ENCODE measurements at regions not wholly inside any gene's neighbourhood (a gene's known extent, or its start where the extent isn't known, plus 50 kb on each side); places are given as distances from the start of the nearest gene placed in this dataset.
A peak's percentile ranks its signal among the peaks of the same experiment; 100 is the strongest.
"Not testable (repeated sequence)": the region's sequence is repeated elsewhere in the genome, so short reads cannot be mapped to it uniquely, and the experiment has no call there.

DNA sequence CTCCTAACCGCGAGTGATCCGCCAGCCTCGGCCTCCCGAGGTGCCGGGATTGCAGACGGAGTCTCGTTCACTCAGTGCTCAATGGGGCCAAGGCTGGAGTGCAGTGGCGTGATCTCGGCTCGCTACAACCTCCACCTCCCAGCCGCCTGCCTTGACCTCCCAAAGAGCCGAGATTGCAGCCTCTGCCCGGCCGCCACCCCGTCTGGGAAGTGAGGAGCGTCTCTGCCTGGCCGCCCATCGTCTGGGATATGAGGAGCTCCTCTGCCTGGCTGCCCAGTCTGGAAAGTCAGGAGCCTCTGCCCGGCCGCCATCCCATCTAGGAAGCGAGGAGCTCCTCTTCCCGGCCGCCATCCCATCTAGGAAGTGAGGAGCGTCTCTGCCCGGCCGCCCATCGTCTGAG lies 58.8 kb upstream of the ANKRD30BL start:
- not testable (repeated sequence) for DNase-seq

DNA sequence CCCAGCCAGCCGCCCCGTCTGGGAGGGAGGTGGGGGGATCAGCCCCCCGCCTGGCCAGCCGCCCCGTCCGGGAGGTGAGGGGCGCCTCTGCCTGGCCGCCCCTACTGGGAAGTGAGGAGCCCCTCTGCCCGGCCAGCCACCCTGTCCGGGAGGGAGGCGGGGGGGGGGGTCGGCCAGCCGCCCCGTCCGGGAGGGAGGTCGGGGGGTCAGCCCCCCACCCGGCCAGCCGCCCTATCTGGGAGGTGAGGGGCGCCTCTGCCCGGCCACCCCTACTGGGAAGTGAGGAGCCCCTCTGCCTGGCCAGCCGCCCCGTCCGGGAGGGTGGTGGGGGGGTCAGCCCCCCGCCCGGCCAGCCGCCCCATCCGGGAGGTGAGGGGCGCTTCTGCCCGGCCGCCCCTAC lies 60.1 kb upstream of the ANKRD30BL start:
- DNase-seq = not testable (repeated sequence)

DNA sequence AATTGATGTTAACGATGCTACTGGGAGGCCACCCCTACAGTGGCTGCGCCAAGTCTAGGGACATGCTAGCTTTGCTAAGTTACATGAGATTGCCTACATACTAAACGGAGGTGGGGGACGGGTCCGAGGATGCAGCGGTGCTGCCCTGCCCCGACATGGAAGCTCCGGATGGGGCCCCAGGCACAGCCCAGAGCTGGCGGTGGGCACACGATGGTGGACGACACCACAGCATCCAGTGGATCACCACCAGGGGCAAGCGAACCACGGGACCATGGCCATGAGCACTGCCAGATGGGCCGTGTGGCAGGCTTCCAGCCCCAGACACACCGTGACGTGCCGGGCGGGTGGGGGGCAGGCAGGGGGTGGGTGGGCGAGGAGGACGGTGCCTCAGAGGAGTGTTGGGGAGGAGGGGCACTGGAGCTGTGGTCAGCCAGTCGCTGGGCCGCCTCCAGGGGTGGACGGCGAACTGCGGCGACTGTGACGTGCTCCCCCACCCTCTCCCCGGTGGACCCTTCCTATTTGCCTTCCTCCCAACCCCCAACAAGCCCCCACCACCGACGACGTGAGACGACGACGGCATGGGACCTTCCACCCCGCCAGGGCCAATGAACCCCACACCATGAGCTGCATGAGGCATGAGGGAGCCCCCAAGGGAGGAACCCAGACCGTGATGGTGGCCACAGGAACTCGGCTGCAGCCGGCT lies 90.6 kb upstream of the ANKRD30BL start:
- no peak for DNase-seq

GRCh38 chr2:132252894-132253264 lies 91.1 kb upstream of the ANKRD30BL start:
- no peak for DNase-seq

GRCh38 chr2:132253496-132254305 lies 91.9 kb upstream of the ANKRD30BL start:
- DNase-seq = no peak

DNA sequence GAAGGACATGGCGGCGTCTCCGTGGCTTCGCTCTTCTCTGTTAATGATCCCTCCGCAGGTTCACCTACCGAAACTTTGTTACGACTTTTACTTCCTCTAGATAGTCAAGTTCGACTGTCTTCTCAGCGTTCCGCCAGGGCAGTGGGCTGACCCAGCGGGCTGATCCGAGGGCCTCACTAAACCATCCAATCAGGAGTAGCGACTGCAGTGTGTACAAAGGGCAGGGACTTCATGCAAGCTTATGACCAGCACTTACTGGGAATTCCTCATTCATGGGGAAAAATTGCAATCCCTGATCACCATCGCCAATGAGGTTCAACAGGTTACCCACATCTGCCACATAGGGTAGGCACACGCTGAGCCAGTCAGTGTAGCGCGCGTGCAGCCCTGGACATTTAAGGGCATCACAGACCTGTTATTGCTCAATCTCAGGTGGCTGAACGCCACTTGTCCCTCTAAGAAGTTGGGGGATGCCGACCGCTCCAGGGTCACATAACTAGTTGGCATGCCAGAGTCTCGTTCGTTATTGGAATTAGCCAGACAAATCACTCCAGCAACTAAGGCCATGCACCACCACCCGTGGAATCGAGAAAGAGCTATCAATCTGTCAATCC lies 92.7 kb upstream of the ANKRD30BL start:
- DNase-seq = not testable (repeated sequence)

- DNase-seq = no peak
These were observed 94.0 kb upstream of the ANKRD30BL start for GRCh38 chr2:132255714-132256113.

DNA sequence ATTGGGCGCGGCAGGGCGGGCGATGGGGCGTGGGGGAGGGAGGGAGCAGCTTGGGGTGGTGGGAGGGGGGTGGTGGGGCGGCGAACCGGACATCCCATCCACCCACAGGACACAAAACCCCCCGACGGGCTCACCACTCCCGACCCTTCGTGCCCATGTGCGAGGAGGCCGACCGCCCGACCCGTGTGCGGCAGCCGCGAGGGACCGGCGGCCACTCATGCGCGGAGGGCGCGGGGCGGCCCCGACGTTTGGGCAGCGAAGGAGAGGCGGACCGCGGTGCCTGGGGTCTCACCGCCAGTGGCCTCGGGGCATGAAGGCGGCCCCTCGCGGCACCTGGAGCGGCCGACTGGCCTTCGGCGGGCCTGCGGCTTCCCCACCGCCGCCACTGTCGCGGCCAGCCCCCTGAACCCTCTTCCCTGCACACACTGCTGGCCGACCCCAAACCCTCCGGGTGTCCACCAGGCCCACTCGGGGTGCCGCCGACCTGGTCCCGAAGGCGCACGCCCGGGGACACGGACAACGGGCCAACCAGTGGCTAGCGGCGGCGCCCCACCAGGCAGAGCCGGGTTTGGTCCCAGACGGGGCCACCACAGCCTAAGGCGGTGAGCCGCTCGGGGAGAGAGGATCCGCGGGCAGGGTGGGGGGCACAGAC lies 94.6 kb upstream of the ANKRD30BL start:
- no peak for DNase-seq

GRCh38 chr2:132256903-132257300 lies 95.2 kb upstream of the ANKRD30BL start:
- not testable (repeated sequence) for DNase-seq

DNA sequence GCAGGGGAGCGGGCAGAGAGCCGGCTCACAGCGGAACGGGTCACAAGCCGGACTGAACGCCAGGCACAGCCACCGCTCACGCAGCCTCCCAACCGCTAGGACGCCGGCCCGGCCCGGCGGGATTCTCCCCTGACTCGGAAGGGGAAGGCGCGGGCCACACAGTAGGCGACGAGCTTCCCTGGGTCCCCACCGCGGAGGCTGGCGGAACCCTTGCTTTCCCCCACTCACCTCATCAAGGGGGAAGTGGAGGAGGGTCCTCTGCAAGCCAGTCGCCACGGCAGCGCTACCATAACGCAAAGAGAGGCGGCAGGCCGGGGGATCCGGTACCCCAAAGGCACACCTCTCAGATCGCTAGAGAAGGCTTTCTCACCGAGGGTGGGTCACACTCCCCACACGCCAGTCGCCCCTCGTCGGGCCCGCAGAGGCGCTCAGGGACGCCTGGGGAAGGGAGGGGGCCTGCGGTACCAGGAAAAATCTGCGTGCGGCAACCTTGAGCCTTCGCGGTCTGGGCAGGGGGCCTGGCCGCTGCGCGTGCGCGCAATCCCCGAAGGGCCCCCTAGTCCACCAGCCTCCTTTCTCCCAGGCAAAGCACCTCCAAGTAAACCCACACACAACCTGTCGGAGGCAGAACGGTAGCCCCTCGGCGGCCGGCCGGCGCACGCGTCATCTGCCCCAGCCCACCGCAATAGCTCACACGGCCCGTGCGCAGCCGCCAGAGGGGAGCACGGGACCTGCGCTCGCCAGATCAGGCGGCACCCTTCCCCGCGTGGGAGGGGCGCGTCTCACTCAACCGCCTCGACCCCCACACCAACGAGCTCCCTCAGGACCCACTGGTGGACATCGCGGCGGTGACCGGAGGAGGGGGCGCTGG lies 95.8 kb upstream of the ANKRD30BL start:
- DNase-seq = not testable (repeated sequence)

GRCh38 chr2:132259276-132259675 lies 97.5 kb upstream of the ANKRD30BL start:
- DNase-seq = not testable (repeated sequence)

DNA sequence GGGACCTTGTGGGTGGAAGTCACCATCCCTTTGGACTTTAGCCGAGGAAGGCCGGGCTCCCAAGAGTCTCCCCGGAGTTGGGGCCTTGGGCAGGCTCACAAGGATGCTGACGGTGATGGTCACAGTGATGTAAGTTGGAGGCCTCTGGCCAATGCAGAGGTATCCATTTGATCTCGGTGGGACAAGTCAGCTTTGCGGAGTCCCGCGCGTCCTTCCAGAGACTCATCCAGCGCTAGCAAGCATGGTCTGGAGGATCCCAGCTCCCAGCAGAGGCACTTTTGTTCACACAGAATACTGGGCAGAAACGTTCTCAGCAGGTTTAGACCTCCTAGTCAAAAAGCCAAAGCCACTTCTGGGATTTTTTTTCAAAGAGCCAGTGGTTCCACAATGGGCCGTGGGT lies 103.8 kb upstream of the ANKRD30BL start:
- DNase-seq = not testable (repeated sequence)

- no peak for DNase-seq
These were observed 105.3 kb upstream of the ANKRD30BL start for GRCh38 chr2:132267105-132267497.

DNA sequence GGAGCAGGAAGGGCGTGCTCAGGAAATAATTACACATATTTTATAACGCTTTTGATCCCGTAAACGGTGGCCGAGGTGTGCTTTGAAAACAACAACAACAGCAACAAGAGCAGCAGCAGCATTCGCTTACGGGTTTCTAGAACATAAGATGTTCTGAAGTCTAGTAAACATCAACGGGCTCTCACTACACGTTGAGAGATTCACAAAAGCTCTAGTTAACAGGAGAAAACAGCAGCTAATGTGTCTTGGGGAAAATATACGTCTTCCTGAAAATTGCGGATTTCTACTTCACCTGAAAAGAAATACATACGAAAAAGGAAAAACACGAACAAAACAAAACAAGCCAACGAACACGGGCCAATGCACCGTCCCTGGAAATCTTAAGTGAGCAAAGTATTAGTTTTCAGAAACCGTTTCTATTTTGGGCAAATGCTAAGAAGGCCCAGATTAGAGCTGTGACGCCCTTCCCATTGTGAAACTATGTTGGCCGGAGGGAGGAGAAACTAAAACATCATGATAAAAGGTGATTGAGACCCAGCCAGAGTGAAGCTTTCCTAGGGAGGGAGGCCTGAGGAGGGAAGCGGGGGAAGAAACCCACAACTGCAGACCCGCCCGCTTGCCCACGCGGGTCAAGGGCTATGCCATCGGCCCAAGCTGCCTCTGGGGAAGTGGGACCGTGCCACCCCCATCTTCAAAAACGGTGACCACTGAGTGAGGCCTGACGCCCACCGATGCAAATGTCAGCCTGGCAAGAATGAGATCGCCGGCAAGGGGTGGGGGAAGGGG lies 105.9 kb upstream of the ANKRD30BL start:
- DNase-seq = peak; percentile 20

DNA sequence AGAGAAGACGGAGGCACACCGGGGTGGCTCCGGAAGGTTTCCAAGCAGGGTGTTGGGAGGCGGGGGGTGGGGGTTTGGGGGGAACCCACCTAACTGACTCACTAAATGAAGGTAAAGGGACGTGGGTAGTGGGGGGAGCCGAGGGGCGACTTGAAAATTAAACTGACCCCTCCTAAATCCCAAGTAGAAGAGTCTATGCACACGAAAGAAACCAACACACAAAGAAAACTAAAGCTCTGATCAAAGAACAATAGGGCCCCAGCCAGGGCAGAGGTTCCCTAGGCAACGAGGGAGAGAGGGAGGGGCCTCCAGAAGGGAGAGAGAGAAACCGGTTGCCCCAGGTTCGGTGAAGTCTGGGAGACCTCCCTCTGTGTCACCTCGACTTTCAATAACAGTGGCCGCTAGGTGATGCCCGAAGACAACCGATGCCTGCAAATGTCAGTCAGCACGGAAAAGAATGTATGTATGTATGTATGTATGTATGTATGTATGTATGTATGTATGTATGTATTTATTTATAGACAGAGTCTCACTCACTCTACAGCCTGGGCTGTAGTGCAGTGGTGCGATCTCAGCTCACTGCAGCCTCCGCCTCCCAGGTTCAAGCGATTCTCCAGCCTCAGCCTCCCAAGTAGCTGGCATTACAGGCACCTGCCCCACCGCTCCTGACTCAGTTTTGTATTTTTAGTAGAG lies 106.7 kb upstream of the ANKRD30BL start:
- DNase-seq = peak; percentile 63

DNA sequence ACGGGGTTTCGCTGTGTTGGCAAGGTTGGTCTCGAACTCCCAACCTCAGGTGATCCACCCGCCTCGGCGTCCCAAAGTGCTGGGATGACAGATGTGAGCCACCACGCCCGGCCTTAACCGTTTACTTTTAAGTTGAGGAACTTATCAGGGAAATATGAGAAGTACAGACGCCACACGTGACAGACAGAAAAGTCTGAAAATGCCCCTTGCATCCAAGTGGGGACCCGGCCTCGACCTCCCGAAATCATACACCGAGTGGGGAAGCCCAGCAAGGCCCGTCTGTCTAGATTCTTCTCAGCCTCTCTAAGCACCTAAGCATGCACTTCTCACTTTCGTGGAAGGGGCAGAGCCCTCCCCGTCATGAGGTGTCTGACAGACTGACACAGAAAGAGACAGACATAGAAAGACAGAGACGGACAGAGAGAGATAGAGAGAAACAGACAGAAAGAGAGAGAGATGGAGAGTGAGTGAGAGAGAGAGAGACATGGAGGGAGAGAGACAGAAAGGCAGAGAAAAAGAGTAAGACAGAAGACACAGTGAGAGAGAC lies 107.3 kb upstream of the ANKRD30BL start:
- no peak for DNase-seq

DNA sequence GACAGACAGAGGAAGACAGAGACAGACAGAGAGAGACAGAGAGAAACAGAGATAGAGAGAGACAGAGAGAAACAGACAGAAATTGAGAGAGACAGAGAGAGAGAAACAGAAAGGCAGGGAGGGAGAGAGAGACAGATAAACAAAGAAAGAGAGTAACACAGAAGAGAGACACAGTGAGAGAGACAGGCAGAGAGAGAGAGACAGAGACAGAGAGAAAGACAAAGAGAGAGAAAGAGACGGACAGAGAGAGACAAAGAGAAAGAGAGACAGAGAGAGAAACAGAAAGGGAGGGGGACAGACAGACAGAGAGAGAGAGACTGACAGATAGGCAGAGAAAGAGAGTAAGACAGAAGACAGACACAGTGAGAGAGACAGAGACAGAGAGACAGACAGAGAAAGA lies 108.5 kb upstream of the ANKRD30BL start:
- no peak for DNase-seq

DNA sequence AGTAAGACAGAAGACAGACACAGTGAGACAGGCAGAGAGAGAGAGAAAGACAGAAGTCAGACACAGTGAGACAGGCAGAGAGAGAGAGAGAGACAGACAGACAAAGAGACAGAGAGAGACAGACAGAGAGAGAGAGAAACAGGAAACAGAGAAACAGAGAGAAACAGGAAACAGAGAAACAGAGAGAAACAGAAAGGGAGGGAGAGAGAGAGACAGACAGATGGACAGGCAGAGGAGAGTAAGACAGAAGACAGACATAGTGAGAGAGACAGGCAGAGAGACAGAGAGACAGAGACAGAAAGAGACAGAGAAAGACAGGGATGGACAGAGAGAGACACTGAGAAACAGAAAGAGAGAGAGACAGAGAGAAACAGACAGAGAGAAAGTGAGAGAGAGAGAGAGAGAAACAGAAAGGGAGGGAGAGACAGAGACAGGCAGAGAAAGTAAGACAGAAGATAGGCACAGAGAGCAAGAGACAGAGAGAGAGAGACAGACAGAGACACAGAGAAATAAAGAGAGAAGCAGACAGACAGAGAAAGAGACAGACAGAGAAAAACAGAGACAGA lies 109.3 kb upstream of the ANKRD30BL start:
- DNase-seq = no peak

GRCh38 chr2:132271794-132272193 lies 110.0 kb upstream of the ANKRD30BL start:
- not testable (repeated sequence) for DNase-seq

DNA sequence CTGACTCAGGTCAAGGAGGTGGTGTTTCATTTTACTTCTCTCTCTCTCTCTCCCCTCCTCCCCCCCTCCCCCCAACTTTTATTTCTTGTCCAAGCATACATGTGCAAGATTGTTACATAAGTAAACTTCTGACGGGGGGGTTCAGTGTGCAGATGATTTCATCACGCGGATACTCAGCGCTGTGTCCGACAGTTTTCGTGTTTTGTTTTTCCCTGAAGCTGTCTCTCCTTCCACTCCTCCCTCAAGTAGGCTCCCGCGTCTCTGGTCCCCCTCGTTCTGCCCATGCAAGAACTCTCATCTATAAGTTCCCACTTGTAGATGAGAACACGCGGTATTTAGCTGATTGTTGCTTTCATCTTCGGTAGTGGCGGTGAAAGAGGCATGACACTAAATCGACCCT lies 111.0 kb upstream of the ANKRD30BL start:
- DNase-seq = no peak

Data from fibroblast of skin of right quadriceps (primary cell).